ENCODE measurements at regions not wholly inside any gene's neighbourhood (a gene's known extent, or its start where the extent isn't known, plus 50 kb on each side); places are given as distances from the start of the nearest gene placed in this dataset.
"Not testable (repeated sequence)": the region's sequence is repeated elsewhere in the genome, so short reads cannot be mapped to it uniquely, and the experiment has no call there.

- 81% methylated on average over 1 of the region's 1 CpG for WGBS
- not testable (repeated sequence) for DNase-seq (ENCODE audit: extremely low spot score); H3K27ac ChIP-seq (ENCODE audit: low read depth); H3K4me1 ChIP-seq (ENCODE audit: insufficient read depth); H3K36me3 ChIP-seq (ENCODE audit: insufficient read depth); H3K4me3 ChIP-seq (ENCODE audit: low read depth, low read length)
Measured at GRCh38 chr3:125757050-125757449, 161.8 kb upstream of the OSBPL11 start.

GRCh38 chr3:125758641-125759130 lies 163.4 kb upstream of the OSBPL11 start:
- H3K4me1 ChIP-seq (ENCODE audit: insufficient read depth); H3K4me3 ChIP-seq (ENCODE audit: low read depth, low read length); H3K27ac ChIP-seq (ENCODE audit: low read depth); DNase-seq (ENCODE audit: extremely low spot score); H3K36me3 ChIP-seq (ENCODE audit: insufficient read depth): not testable (repeated sequence)
- 93% methylated on average over 32 of the region's 32 CpGs for WGBS

GRCh38 chr3:125762601-125763000 lies 167.3 kb upstream of the OSBPL11 start:
- 78% methylated on average over 2 of the region's 2 CpGs for WGBS

GRCh38 chr3:125766285-125766826 lies 171.1 kb upstream of the OSBPL11 start:
- H3K27ac ChIP-seq (ENCODE audit: low read depth); DNase-seq (ENCODE audit: extremely low spot score): not testable (repeated sequence)
- under 1% methylated on average over 54 of the region's 54 CpGs for WGBS

More at GRCh38 chr3:125762601-125763000, 167.3 kb upstream of the OSBPL11 start:
- H3K4me1 ChIP-seq (ENCODE audit: insufficient read depth); DNase-seq (ENCODE audit: extremely low spot score); H3K27ac ChIP-seq (ENCODE audit: low read depth); H3K36me3 ChIP-seq (ENCODE audit: insufficient read depth); H3K4me3 ChIP-seq (ENCODE audit: low read depth, low read length): not testable (repeated sequence)

DNA sequence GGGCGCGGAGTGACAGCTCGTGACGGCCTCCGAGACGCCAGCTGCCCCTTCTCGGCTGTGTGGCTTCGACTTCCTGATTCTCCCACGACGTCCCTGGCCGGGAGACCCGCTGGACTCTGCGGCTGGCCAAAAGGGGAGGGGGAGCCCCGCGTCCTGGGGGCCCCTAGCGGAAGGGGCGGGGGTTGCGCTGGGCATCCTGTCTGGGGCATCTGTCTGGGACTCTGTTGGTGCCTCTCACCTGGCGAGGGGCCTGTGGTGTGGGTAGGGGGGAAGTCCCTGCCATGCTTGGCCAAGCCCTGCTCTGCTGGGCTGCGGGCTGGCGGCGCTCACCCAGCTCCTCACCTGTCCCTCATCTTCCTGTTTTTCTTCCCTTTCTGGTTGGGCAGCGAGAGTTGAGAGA lies 171.6 kb upstream of the OSBPL11 start:
- not testable (repeated sequence) for H3K4me1 ChIP-seq (ENCODE audit: insufficient read depth); H3K27ac ChIP-seq (ENCODE audit: low read depth); DNase-seq (ENCODE audit: extremely low spot score); H3K36me3 ChIP-seq (ENCODE audit: insufficient read depth)
- peak overlapping the region; percentile 19 for H3K4me3 ChIP-seq (ENCODE audit: low read depth, low read length)
- 8% methylated on average over 23 of the region's 23 CpGs for WGBS

More at GRCh38 chr3:125766285-125766826, 171.1 kb upstream of the OSBPL11 start:
- not testable (repeated sequence) for H3K4me1 ChIP-seq (ENCODE audit: insufficient read depth); H3K36me3 ChIP-seq (ENCODE audit: insufficient read depth)
- peak overlapping the region; percentile 19 for H3K4me3 ChIP-seq (ENCODE audit: low read depth, low read length)

DNA sequence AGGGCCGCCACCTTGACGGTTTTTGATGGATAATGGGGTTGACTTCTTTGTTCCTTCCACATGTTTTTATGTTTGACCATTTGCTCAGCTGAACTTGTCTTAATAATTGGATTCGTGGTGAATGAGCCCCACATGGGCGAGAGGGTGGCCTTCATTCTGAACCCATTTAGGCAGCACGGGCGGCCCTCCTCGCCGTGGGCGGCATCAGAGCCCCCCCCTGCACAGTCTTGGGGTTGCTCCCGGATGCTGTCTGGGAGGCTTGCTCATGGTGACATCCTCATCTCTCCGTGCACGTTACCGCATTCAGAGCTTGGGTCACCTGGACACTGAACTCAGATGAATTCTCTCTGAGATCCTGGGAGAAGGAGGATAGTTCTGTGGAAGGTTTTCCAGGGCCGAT lies 172.3 kb upstream of the OSBPL11 start:
- Histone ChIP-seq H3K36me3 (ENCODE audit: insufficient read depth) (no peaks in the 10 kb centered on the region), H3K4me1 (ENCODE audit: insufficient read depth) (no peaks in the 10 kb centered on the region), H3K27ac (ENCODE audit: low read depth) (no peak overlapping the region), H3K4me3 (ENCODE audit: low read depth, low read length) (no peak overlapping the region)
- WGBS = 96% methylated on average over 14 of the region's 14 CpGs
- no peak for DNase-seq (ENCODE audit: extremely low spot score)

- DNase-seq (ENCODE audit: extremely low spot score) = not testable (repeated sequence)
- 52% methylated on average over 7 of the region's 7 CpGs for WGBS
Measured at GRCh38 chr3:125768821-125769220, 173.5 kb upstream of the OSBPL11 start.

DNA sequence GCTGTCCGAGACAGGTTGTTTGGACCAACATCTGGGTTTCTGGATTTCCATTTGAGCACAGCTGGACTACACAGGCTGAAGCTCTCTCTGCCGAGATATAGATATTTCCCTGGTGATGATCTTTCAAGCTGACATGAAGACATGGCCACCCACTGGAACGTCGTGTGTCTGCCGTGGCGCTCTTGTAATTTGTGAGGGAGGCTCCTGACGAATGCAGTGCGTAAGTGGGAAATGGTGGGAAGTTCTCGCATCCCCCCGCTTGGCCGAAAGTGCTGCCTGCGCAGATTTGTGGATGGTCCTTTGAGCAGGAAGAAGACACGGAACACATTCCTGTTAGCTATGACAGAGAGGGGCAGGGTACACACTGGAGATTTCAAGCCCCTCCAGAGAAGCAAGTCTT lies 176.2 kb upstream of the OSBPL11 start:
- not testable (repeated sequence) for H3K4me1 ChIP-seq (ENCODE audit: insufficient read depth); H3K4me3 ChIP-seq (ENCODE audit: low read depth, low read length); H3K27ac ChIP-seq (ENCODE audit: low read depth); DNase-seq (ENCODE audit: extremely low spot score); H3K36me3 ChIP-seq (ENCODE audit: insufficient read depth)
- WGBS = 80% methylated on average over 13 of the region's 13 CpGs

More at GRCh38 chr3:125768821-125769220, 173.5 kb upstream of the OSBPL11 start:
- H3K36me3 ChIP-seq (ENCODE audit: insufficient read depth); H3K27ac ChIP-seq (ENCODE audit: low read depth); H3K4me3 ChIP-seq (ENCODE audit: low read depth, low read length); H3K4me1 ChIP-seq (ENCODE audit: insufficient read depth): not testable (repeated sequence)

DNA sequence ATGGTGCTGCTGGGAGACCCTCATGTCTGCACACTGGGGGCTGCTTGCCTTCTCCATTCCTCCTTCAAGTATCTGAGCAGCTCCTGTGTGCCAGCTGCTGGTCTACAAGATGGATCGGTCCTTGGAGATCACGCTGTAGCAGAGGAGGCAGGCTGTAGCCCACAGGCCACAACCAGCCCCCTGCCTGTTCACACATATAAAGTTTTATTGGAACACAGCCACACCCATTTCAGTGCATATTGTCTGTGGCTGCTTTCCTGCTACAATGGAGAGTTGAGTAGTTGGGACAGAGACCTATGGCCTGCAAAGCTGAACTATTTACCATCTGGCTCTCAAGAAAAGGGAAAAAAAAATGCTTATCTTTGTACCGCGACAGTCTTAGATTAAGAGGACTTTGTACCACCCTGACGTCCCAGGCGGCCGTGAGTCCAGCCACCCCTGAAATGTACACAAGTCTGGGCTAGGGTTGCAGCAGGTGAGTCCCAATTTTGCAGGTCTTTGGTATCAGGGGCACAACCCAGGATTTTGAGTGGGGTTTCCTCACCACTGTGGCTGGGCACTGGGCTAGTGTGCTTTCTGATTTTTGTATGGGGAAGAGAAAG lies 179.2 kb upstream of the OSBPL11 start:
- H3K27ac ChIP-seq (ENCODE audit: low read depth); H3K4me3 ChIP-seq (ENCODE audit: low read depth, low read length); DNase-seq (ENCODE audit: extremely low spot score); H3K36me3 ChIP-seq (ENCODE audit: insufficient read depth); H3K4me1 ChIP-seq (ENCODE audit: insufficient read depth): not testable (repeated sequence)
- 52% methylated on average over 7 of the region's 7 CpGs for WGBS

DNA sequence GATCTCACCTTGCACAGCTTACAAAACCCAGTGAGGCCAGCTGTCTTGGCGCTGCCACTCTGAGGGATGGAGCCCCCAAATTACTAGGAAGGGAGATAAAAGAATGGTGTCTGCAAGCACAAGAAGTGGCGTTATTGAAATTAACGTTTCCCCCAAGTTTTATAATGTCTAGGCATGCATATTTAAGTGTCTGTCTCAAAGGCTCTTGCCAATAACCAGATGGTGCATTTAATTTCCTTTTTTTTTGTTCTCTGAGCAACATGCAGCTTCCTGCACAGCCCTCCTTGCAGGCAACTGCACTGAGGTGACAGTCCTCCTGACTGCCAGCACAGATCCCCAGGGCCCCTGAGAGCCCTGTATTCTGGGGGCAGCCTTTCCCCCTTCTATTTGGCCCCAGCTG lies 179.8 kb upstream of the OSBPL11 start:
- WGBS = 54% methylated on average over 3 of the region's 3 CpGs
- not testable (repeated sequence) for H3K36me3 ChIP-seq (ENCODE audit: insufficient read depth); H3K4me3 ChIP-seq (ENCODE audit: low read depth, low read length); H3K27ac ChIP-seq (ENCODE audit: low read depth); DNase-seq (ENCODE audit: extremely low spot score); H3K4me1 ChIP-seq (ENCODE audit: insufficient read depth)

DNA sequence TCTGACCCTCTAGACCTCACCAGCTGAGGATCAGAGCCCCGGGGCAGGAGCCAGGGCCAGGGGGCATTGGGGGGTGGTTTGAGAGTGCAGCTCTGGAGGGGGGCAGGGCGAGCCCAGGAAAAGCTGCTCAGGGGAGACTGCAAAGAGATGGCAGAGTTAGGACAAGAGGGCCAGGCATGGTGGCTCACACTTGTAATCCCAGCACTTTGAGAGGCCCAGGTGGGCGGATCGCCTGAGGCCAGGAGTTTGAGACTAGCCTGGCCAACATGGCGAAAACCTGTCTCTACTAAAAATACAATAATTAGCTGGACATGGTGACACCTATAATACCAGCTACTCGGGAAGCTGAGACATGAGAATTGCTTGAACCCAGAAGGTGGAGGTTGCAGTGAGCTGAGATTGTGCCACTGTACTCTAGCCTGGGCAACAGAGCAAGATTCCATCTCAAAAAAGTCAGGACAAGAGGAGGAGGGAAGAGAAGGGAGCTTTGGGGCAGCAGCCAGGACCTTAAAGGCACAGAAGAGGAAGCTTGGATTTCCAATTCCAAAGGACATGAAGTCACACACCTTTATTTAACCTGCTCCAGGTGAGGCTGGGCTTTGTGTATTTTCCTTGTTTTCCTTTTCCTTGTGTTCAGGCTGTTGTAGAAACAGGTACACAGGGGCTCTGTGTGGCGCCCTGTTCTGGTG lies 180.5 kb upstream of the OSBPL11 start:
- 89% methylated on average over 7 of the region's 7 CpGs for WGBS

GRCh38 chr3:125779276-125779675 lies 184.0 kb upstream of the OSBPL11 start:
- not testable (repeated sequence) for H3K36me3 ChIP-seq (ENCODE audit: insufficient read depth); H3K4me3 ChIP-seq (ENCODE audit: low read depth, low read length); H3K27ac ChIP-seq (ENCODE audit: low read depth); H3K4me1 ChIP-seq (ENCODE audit: insufficient read depth); DNase-seq (ENCODE audit: extremely low spot score)
- 69% methylated on average over 1 of the region's 1 CpG for WGBS

More for the DNA sequence above, 180.5 kb upstream of the OSBPL11 start:
- not testable (repeated sequence) for H3K4me1 ChIP-seq (ENCODE audit: insufficient read depth); H3K27ac ChIP-seq (ENCODE audit: low read depth); DNase-seq (ENCODE audit: extremely low spot score); H3K36me3 ChIP-seq (ENCODE audit: insufficient read depth); H3K4me3 ChIP-seq (ENCODE audit: low read depth, low read length)

- 90% methylated on average over 5 of the region's 5 CpGs for WGBS
- not testable (repeated sequence) for H3K27ac ChIP-seq (ENCODE audit: low read depth); H3K4me3 ChIP-seq (ENCODE audit: low read depth, low read length); H3K36me3 ChIP-seq (ENCODE audit: insufficient read depth); DNase-seq (ENCODE audit: extremely low spot score); H3K4me1 ChIP-seq (ENCODE audit: insufficient read depth)
Measured at GRCh38 chr3:125779918-125780317, 184.6 kb upstream of the OSBPL11 start.

GRCh38 chr3:125781678-125782077 lies 186.4 kb upstream of the OSBPL11 start:
- H3K27ac ChIP-seq (ENCODE audit: low read depth); DNase-seq (ENCODE audit: extremely low spot score); H3K4me3 ChIP-seq (ENCODE audit: low read depth, low read length); H3K36me3 ChIP-seq (ENCODE audit: insufficient read depth); H3K4me1 ChIP-seq (ENCODE audit: insufficient read depth): not testable (repeated sequence)
- WGBS = 92% methylated on average over 2 of the region's 2 CpGs
